Renal cortical epithelial cell (primary cell): ENCODE measurements at regions not wholly inside any gene's neighbourhood (a gene's known extent, or its start where the extent isn't known, plus 50 kb on each side); places are given as distances from the start of the nearest gene placed in this dataset.

Source experiments
- DNase-seq: peaks from one replicate; pipeline ENCODE4 v3.0.0-alpha.2; 2011; ENCODE audit warnings: low read depth

GRCh38 chr5:172569861-172570558, 71.1 kb upstream of the NEURL1B start:
- DNase-seq: no peak

GRCh38 chr5:172568308-172568910, 72.7 kb upstream of the NEURL1B start:
- DNase-seq: no peak

GRCh38 chr5:172567843-172568242, 73.2 kb upstream of the NEURL1B start:
- no peak for DNase-seq

- DNase-seq: no peak
Observed at GRCh38 chr5:172567294-172567693, 73.8 kb upstream of the NEURL1B start.

- DNase-seq: no peak
Observed at GRCh38 chr5:172565931-172566665, 75.0 kb upstream of the NEURL1B start.

GRCh38 chr5:172565455-172565854, 75.6 kb upstream of the NEURL1B start:
- DNase-seq: no peak

- DNase-seq: no peak
Observed at GRCh38 chr5:172564883-172565282, 76.2 kb upstream of the NEURL1B start.

GRCh38 chr5:172564188-172564587, 76.9 kb upstream of the NEURL1B start:
- no peak for DNase-seq

GRCh38 chr5:172562443-172562842, 78.6 kb upstream of the NEURL1B start:
- DNase-seq: no peak

- peak; percentile 7 for DNase-seq
Observed at GRCh38 chr5:172561151-172561550, 79.9 kb upstream of the NEURL1B start.

GRCh38 chr5:172559004-172559932, 81.8 kb upstream of the NEURL1B start:
- DNase-seq: peak; percentile 79

- no peak for DNase-seq
Observed at GRCh38 chr5:172558076-172558976, 82.7 kb upstream of the NEURL1B start.

- DNase-seq: no peak
Observed at GRCh38 chr5:172556971-172557461, 84.0 kb upstream of the NEURL1B start.

- DNase-seq: no peak
Observed at GRCh38 chr5:172556262-172556661, 84.8 kb upstream of the NEURL1B start.

GRCh38 chr5:172554562-172554961, 86.5 kb upstream of the NEURL1B start:
- DNase-seq: no peak

- DNase-seq: no peak
Observed at GRCh38 chr5:172553903-172554302, 87.2 kb upstream of the NEURL1B start.

- DNase-seq: no peak
Observed at GRCh38 chr5:172553167-172553566, 87.9 kb upstream of the NEURL1B start.

GRCh38 chr5:172550996-172551395, 90.1 kb upstream of the NEURL1B start:
- no peak for DNase-seq

GRCh38 chr5:172550096-172550765, 90.8 kb upstream of the NEURL1B start:
- no peak for DNase-seq

- DNase-seq: no peak
Observed at GRCh38 chr5:172549696-172550095, 91.4 kb upstream of the NEURL1B start.
